Pancreas (tissue), 10 donors: ENCODE measurements at regions not wholly inside any gene's neighbourhood (a gene's known extent, or its start where the extent isn't known, plus 50 kb on each side); places are given as distances from the start of the nearest gene placed in this dataset.

Experiments
- ATAC-seq, 4 donors: fragments of 200-7000 bp; cut with Tn5 transposase; one replicate each; pipeline versions ENCODE4 v1.8.0 to v1.9.1; 2020; ENCODE audit warnings: mild to moderate bottlenecking in 4 of 4, moderate library complexity in 4 of 4
- DNase-seq, 6 donors: peaks; one replicate each; pipeline ENCODE4 v3.0.0-alpha.2; 2020
- FAIRE-seq: peaks from 2 replicates; lab custom pipeline; 2012; peaks lifted over from hg19 to GRCh38; lab: Jason Lieb, UNC
- H3K27ac ChIP-seq, 4 donors: fragments of 200-600 bp; sonication (generic); 1 replicate in 3 of 4; 2 replicates in 1 of 4; pipeline versions ENCODE4 v1.5.0 to v1.8.0; 2020
- H3K27me3 ChIP-seq, 4 donors: fragments of 200-600 bp; one replicate each; pipeline ENCODE4 v1.8.0; 2021
- H3K36me3 ChIP-seq, 3 donors: fragments of 200-600 bp; sonication (generic) in 1 of 3; one replicate each; pipeline versions ENCODE4 v1.5.0 to v1.8.0; 2020 to 2021
- H3K4me1 ChIP-seq, 3 donors: fragments of 200-600 bp; one replicate each; pipeline ENCODE4 v1.8.0; 2021
- H3K4me3 ChIP-seq, 4 donors: fragments of 200-600 bp; sonication (generic) in 2 of 4; one replicate each; pipeline versions ENCODE4 v1.5.0 to v1.8.0; 2020 to 2021
- H3K9me3 ChIP-seq, 4 donors: fragments of 200-600 bp; one replicate each; pipeline ENCODE4 v1.8.0; 2021
- WGBS, 2 donors: extraction: QIAGEN DNeasy Blood & Tissue Kit; methylation state at CpG; one replicate each; pipeline ENCODE4 v1.1.7; 2013; 5-methylcytosine and 5-hydroxymethylcytosine counted together
- intact Hi-C, 3 donors: fragments of 100-400 bp; cut with DNase I; formaldehyde crosslinking; loops; one replicate each; pipeline versions ENCODE4 v1.11.1 to v1.14.2; 2022
- TF ChIP-seq, protein P1 (sequence below), 4 donors: fragments of 200-600 bp; sonication (generic) in 3 of 4; IDR thresholded peaks; one replicate each; pipeline versions ENCODE4 v1.5.0 to v1.8.0; 2021; ENCODE audit warnings: antibody characterized with exemption in 4 of 4
- donor health status: healthy with polysubstance abuse.
- donor health status: DM: no; HTN: no; CAD: no; lungs with moderate emphysema.
- donor health status: DM: no; HTN: no; CAD: no.
- donor health status: control.
- donor health status: control.
- donor health status: Bipolar disorder and iron deficiency.
- donor health status: DM: yes; HTN: yes; CAD: no.
- donor health status: DM: no; HTN: no; CAD: no.
- donor health status: DM: no; HTN: no; CAD: no.
- donor health status: DM: yes; HTN: yes; CAD: no.

DNA sequence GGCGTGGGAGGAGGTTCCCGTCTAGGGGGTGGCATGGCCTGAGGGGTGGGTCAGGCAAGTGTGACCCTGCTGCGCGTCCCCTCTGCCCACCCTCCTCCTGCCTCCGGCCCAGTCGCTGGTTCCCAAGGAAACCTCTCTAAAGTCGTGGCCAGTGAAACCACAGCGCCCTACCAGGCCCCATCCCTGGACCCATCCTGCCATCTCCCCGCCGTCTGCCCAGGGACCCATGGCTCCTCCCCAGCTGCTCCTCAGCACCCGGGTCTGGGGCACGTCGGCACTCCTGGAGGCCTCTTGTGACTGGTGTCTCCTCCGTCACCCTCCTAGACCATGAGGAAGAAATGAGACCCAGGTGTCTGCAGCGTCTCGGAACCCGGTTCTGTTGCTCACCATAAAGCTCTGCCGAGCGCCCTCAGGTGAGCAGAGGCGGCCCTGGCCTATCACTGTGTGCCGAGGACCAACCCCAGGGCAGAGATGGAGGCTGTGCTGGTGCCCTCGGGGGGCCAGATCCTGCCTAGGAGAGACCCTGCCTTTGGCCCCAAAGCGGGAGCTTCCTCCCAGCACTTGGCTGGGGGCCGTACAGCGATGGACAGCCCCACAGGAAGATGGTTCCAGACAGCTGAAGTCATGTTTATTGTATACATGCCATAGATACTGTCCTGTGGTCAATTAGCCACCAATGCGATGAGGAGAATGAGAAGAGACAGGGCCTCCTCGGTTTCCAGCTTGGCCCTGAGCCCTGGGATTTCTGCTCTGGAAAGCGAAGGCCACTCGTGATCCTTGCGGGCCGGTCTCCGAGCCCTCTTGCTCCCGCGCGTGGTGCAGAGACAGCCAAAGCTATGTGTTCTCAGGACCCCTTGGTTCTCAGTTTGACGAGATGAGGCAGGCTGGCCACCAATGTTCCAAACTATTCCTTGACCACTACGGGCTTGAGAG lies 222.5 kb upstream of the RTL1 start:
- FAIRE-seq = no peak
- 79 to 86% methylated on average over 37 of the region's 37 CpGs for WGBS, 2 donors
- Histone ChIP-seq H3K27me3 (no peaks in the 10 kb centered on the region), H3K27ac (no peak overlapping the region), H3K36me3 (no peaks in the 10 kb centered on the region), H3K4me1 (no peaks in the 10 kb centered on the region), H3K4me3 (no peak overlapping the region), H3K9me3 (no peaks in the 10 kb centered on the region)
- TF ChIP-seq, protein P1, sequence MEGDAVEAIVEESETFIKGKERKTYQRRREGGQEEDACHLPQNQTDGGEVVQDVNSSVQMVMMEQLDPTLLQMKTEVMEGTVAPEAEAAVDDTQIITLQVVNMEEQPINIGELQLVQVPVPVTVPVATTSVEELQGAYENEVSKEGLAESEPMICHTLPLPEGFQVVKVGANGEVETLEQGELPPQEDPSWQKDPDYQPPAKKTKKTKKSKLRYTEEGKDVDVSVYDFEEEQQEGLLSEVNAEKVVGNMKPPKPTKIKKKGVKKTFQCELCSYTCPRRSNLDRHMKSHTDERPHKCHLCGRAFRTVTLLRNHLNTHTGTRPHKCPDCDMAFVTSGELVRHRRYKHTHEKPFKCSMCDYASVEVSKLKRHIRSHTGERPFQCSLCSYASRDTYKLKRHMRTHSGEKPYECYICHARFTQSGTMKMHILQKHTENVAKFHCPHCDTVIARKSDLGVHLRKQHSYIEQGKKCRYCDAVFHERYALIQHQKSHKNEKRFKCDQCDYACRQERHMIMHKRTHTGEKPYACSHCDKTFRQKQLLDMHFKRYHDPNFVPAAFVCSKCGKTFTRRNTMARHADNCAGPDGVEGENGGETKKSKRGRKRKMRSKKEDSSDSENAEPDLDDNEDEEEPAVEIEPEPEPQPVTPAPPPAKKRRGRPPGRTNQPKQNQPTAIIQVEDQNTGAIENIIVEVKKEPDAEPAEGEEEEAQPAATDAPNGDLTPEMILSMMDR (IDR thresholded peaks at IDR 0.05) = no peak
- intact Hi-C loops = no loop called here
- DNase-seq = peak in 1 of 6 donors; percentile 40
- no peak for ATAC-seq

DNA sequence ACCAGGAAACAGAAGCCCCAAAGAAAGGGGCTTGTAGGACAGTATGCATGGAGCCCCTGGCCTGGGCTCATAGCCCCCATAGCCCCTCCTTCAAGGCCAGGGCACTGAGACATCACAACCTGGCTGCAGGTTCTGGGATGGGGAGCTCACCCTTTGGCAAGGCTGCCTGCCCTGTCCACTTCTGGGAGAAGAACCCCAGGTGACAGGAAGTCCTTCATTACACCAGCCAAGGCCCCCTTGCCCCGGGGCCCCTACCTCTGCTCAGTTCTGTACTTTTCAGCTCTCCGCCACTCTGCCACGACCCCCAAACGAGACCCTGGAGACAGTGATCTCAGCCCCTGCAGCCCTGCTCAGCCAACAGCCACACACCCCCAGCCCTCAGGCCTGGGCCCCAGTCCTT lies 223.2 kb upstream of the RTL1 start:
- ATAC-seq (no peak), FAIRE-seq (no peak), DNase-seq (no peak)
- TF ChIP-seq, protein P1 (IDR thresholded peaks at IDR 0.05) = no peak
- 58 to 83% methylated on average over 4 of the region's 4 CpGs for WGBS, 2 donors
- no peaks in the 10 kb centered on the region for H3K36me3 ChIP-seq
- no peak overlapping the region for H3K4me3 ChIP-seq
- intact Hi-C loops = no loop called here
- H3K27ac ChIP-seq = no peak overlapping the region
- H3K4me1 ChIP-seq = no peaks in the 10 kb centered on the region
- no peaks in the 10 kb centered on the region for H3K9me3 ChIP-seq
- no peaks in the 10 kb centered on the region for H3K27me3 ChIP-seq

DNA sequence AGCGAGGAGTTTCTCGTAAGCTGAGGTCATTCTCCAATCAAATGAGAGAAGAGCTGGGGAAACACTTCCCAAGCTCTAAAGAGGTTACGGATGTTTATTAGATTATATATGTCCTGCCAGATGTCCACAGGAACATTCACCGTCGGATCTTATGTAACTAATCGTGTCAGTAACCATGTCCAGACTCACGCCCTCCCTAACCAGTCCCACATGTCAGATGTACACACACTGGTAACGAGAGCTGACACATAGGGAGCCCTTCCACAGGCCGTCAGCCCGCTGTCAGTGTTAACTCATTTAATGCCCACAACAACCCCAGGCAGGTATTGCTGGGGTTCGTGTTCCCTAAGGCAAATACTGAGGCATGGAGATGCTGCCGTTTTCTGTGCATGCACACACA lies 223.7 kb upstream of the RTL1 start:
- DNase-seq (no peak), ATAC-seq (no peak), FAIRE-seq (no peak)
- Histone ChIP-seq H3K27me3 (no peaks in the 10 kb centered on the region), H3K4me1 (no peaks in the 10 kb centered on the region), H3K36me3 (no peaks in the 10 kb centered on the region), H3K27ac (no peak overlapping the region), H3K4me3 (no peak overlapping the region), H3K9me3 (no peaks in the 10 kb centered on the region)
- intact Hi-C loops = no loop called here
- TF ChIP-seq, protein P1 (IDR thresholded peaks at IDR 0.05) = no peak
- 65 to 72% methylated on average over 12 of the region's 12 CpGs for WGBS, 2 donors

DNA sequence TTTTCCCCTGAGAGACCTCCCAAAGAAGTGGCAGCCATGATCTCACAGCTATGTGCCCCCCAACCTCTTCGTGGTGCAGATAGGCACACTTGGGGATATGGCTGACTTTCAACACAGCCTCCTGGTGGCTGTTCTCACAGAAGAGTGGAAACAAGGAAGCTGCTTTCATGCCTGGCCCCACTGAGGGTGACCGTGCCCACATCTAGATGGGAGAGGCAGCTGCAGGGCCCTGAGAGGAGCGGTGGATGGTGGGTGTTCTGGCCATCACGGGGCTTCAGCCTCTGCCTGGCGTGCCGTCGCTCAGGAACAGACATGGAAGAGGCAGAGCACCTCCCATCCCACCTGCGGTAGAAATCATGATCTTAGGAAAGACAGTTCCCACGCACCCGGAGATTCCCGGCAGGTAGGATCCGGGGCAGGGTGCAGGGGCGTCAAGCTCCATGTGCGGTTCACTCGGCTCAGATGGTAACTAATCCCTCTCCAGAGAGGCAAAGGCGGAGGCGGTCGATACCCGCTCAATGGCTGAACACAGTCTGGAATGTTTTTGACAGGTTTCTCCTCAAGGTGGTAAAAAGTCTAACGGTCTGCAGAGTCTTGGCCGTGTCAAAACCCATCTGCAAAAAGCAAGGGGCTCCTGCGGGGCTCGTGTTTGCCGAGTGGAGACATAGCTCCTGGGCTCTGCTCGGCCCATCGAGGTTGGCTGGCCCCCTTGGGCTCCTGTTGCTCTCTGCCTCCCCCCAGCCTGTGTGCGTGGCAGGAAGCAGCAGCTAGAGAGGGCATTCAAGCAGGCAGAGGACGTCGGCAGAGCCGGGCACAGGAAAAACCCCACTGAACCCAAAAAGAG lies 225.2 kb upstream of the RTL1 start:
- Histone ChIP-seq H3K9me3 (no peaks in the 10 kb centered on the region), H3K27ac (no peak overlapping the region), H3K4me1 (no peaks in the 10 kb centered on the region), H3K36me3 (no peaks in the 10 kb centered on the region), H3K27me3 (no peaks in the 10 kb centered on the region), H3K4me3 (no peak overlapping the region)
- ATAC-seq (no peak), DNase-seq (no peak), FAIRE-seq (no peak)
- intact Hi-C loops = no loop called here
- 57 to 59% methylated on average over 30 of the region's 30 CpGs for WGBS, 2 donors
- TF ChIP-seq, protein P1 (IDR thresholded peaks at IDR 0.05) = no peak
